CD4-positive, alpha-beta memory T cell (primary cell): ENCODE measurements at regions not wholly inside any gene's neighbourhood (a gene's known extent, or its start where the extent isn't known, plus 50 kb on each side); places are given as distances from the start of the nearest gene placed in this dataset.

Source experiments
- CTCF ChIA-PET: fragments of 350-600 bp; sonication (Branson Sonifier 250); formaldehyde crosslinking; loops from one replicate; lab custom pipeline; 2021; ENCODE audit warnings: inconsistent platforms; ENCODE audit not compliant: partially characterized antibody; lab: Charles Lee
- POLR2A ChIA-PET: fragments of 350-600 bp; sonication (Branson Sonifier 250); formaldehyde crosslinking; loops from one replicate; lab custom pipeline; 2021; ENCODE audit not compliant: partially characterized antibody; lab: Charles Lee
- DNase-seq, 5 donors: peaks; one replicate each; pipeline versions ENCODE4 v3.0.0 to v3.0.0-alpha.2; 2020 to 2022; ENCODE audit warnings: mixed read lengths in 1 of 5
- H3K27ac ChIP-seq: one replicate; pipeline ENCODE4 v1.7.0; 2013; ENCODE audit warnings: low read depth, low read length
- H3K27me3 ChIP-seq: 2 replicates; pipeline ENCODE4 v1.7.0; 2013; ENCODE audit warnings: mild to moderate bottlenecking, low read length, moderate library complexity; ENCODE audit not compliant: insufficient read depth
- H3K36me3 ChIP-seq: 2 replicates; pipeline ENCODE4 v1.7.0; 2013; ENCODE audit warnings: mild to moderate bottlenecking, low read length, moderate library complexity; ENCODE audit not compliant: insufficient read depth
- H3K4me1 ChIP-seq: 2 replicates; pipeline ENCODE4 v1.7.0; 2013; ENCODE audit warnings: mild to moderate bottlenecking, low read length, moderate library complexity; ENCODE audit not compliant: insufficient read depth
- H3K4me3 ChIP-seq, 2 donors: one replicate each; pipeline ENCODE4 v1.7.0; 2013; ENCODE audit warnings: low read length in 2 of 2, mild to moderate bottlenecking in 1 of 2
- H3K9me3 ChIP-seq, 2 donors: one replicate each; pipeline ENCODE4 v1.7.0; 2013; ENCODE audit warnings: low read length in 2 of 2, control low read depth in 1 of 2; ENCODE audit not compliant: control insufficient read depth in 1 of 2
- H3K27ac Mint-ChIP-seq, 7 donors: one replicate each; pipeline ENCODE4 v1.8.0; 2020 to 2021; ENCODE audit warnings: mixed read lengths in 7 of 7, mild to moderate bottlenecking in 6 of 7, inconsistent platforms in 3 of 7, moderate library complexity in 3 of 7
- H3K27me3 Mint-ChIP-seq, 2 donors: one replicate each; pipeline ENCODE4 v1.8.0; 2020 to 2021; ENCODE audit warnings: mixed read lengths in 2 of 2
- H3K36me3 Mint-ChIP-seq, 2 donors: one replicate each; pipeline ENCODE4 v1.8.0; 2020 to 2021; ENCODE audit warnings: mixed read lengths in 2 of 2, inconsistent platforms in 1 of 2, mild to moderate bottlenecking in 1 of 2
- H3K4me1 Mint-ChIP-seq, 4 donors: one replicate each; pipeline ENCODE4 v1.8.0; 2020 to 2021; ENCODE audit warnings: mixed read lengths in 4 of 4, mild to moderate bottlenecking in 1 of 4
- H3K4me3 Mint-ChIP-seq, 8 donors: one replicate each; pipeline ENCODE4 v1.8.0; 2020 to 2021; ENCODE audit warnings: mixed read lengths in 8 of 8, mild to moderate bottlenecking in 7 of 8, moderate library complexity in 6 of 8, inconsistent platforms in 3 of 8
- H3K9me3 Mint-ChIP-seq, 8 donors: one replicate each; pipeline ENCODE4 v1.8.0; 2020 to 2021; ENCODE audit warnings: mixed read lengths in 8 of 8, mild to moderate bottlenecking in 5 of 8, inconsistent platforms in 3 of 8, moderate library complexity in 1 of 8
- intact Hi-C: fragments of 100-400 bp; cut with micrococcal nuclease; formaldehyde crosslinking; loops from one replicate; pipeline ENCODE4 v1.15.1; 2023

- no peaks in the 10 kb centered on the region for H3K36me3 Mint-ChIP-seq
- no peaks in the 10 kb centered on the region for H3K27me3 ChIP-seq
- H3K4me1 Mint-ChIP-seq = no peaks in the 10 kb centered on the region
- H3K27ac ChIP-seq = no peak overlapping the region
- no peak overlapping the region for H3K27ac Mint-ChIP-seq
- H3K9me3 ChIP-seq = no peaks in the 10 kb centered on the region
- CTCF ChIA-PET = no interaction called here
- POLR2A ChIA-PET = no interaction called here
- intact Hi-C loops = no loop called here
- no peaks in the 10 kb centered on the region for H3K27me3 Mint-ChIP-seq
- H3K4me3 Mint-ChIP-seq = no peak overlapping the region
- H3K36me3 ChIP-seq = no peaks in the 10 kb centered on the region
- H3K9me3 Mint-ChIP-seq = peaks cover 0 to 9% (median 3%) of the 10 kb centered on the region in 8 donors
- H3K4me3 ChIP-seq = no peak overlapping the region
- no peaks in the 10 kb centered on the region for H3K4me1 ChIP-seq
- DNase-seq = no peak
Observed at GRCh38 chrX:117305168-117305766, 811.3 kb downstream of the KLHL13 start.

- no peaks in the 10 kb centered on the region for H3K9me3 ChIP-seq
- H3K4me1 ChIP-seq = no peaks in the 10 kb centered on the region
- H3K36me3 Mint-ChIP-seq = no peaks in the 10 kb centered on the region
- no peak overlapping the region for H3K27ac Mint-ChIP-seq
- no peak overlapping the region for H3K27ac ChIP-seq
- no peaks in the 10 kb centered on the region for H3K27me3 Mint-ChIP-seq
- POLR2A ChIA-PET = no interaction called here
- no peaks in the 10 kb centered on the region for H3K27me3 ChIP-seq
- DNase-seq = no peak
- no peaks in the 10 kb centered on the region for H3K36me3 ChIP-seq
- peaks cover 0 to 8% (median 2%) of the 10 kb centered on the region in 8 donors for H3K9me3 Mint-ChIP-seq
- intact Hi-C loops = no loop called here
- no peak overlapping the region for H3K4me3 Mint-ChIP-seq
- CTCF ChIA-PET = no interaction called here
- H3K4me1 Mint-ChIP-seq = no peaks in the 10 kb centered on the region
- no peak overlapping the region for H3K4me3 ChIP-seq
Observed at GRCh38 chrX:117301086-117301485, 815.5 kb downstream of the KLHL13 start.

GRCh38 chrX:117291760-117292159 lies 824.9 kb downstream of the KLHL13 start:
- intact Hi-C loops = no loop called here
- no peak overlapping the region for H3K4me3 Mint-ChIP-seq
- no peaks in the 10 kb centered on the region for H3K4me1 Mint-ChIP-seq
- H3K27me3 Mint-ChIP-seq = no peaks in the 10 kb centered on the region
- Histone ChIP-seq H3K4me1 (no peaks in the 10 kb centered on the region), H3K9me3 (no peaks in the 10 kb centered on the region), H3K36me3 (no peaks in the 10 kb centered on the region), H3K27me3 (no peaks in the 10 kb centered on the region), H3K27ac (no peak overlapping the region), H3K4me3 (no peak overlapping the region)
- ChIA-PET CTCF (no interaction called here), POLR2A (no interaction called here)
- H3K9me3 Mint-ChIP-seq = peaks cover 0 to 6% (median 2%) of the 10 kb centered on the region in 8 donors
- no peak overlapping the region for H3K27ac Mint-ChIP-seq
- no peaks in the 10 kb centered on the region for H3K36me3 Mint-ChIP-seq
- no peak for DNase-seq

- Histone ChIP-seq H3K9me3 (no peaks in the 10 kb centered on the region), H3K4me1 (no peaks in the 10 kb centered on the region), H3K36me3 (no peaks in the 10 kb centered on the region), H3K27ac (no peak overlapping the region), H3K4me3 (no peak overlapping the region), H3K27me3 (no peaks in the 10 kb centered on the region)
- ChIA-PET POLR2A (no interaction called here), CTCF (no interaction called here)
- Mint-ChIP-seq H3K4me1 (no peaks in the 10 kb centered on the region), H3K27me3 (no peaks in the 10 kb centered on the region), H3K36me3 (no peaks in the 10 kb centered on the region), H3K4me3 (no peak overlapping the region), H3K27ac (no peak overlapping the region), H3K9me3 (peaks cover 0 to 10% (median under 1%) of the 10 kb centered on the region in 8 donors)
- no peak for DNase-seq
- intact Hi-C loops = no loop called here
Observed at GRCh38 chrX:117274965-117275364, 812.2 kb upstream of the CT83 start.
